ENCODE measurements at regions not wholly inside any gene's neighbourhood (a gene's known extent, or its start where the extent isn't known, plus 50 kb on each side); places are given as distances from the start of the nearest gene placed in this dataset.

- no peak for ATAC-seq
- TF ChIP-seq ARNTL (CRISPR knock-in tag; IDR thresholded peaks at IDR 0.05; ENCODE audit: borderline replicate concordance, low read depth) (no peak), ZFP3 (CRISPR knock-in tag; IDR thresholded peaks at IDR 0.05) (no peak), TCF4 (CRISPR knock-in tag; IDR thresholded peaks at IDR 0.05; ENCODE audit: borderline replicate concordance) (no peak), ESRRG (CRISPR knock-in tag; IDR thresholded peaks at IDR 0.05) (no peak), CSDC2 (CRISPR knock-in tag; IDR thresholded peaks at IDR 0.05) (no peak), BACH2 (CRISPR knock-in tag; IDR thresholded peaks at IDR 0.05; ENCODE audit: borderline replicate concordance) (no peak), ZNF70 (CRISPR knock-in tag; IDR thresholded peaks at IDR 0.05) (no peak), ZC3H10 (CRISPR knock-in tag; IDR thresholded peaks at IDR 0.05) (no peak), ZNF565 (CRISPR knock-in tag; conservative IDR thresholded peaks at IDR 0.05; ENCODE audit: low read depth) (no peak), CREB5 (CRISPR knock-in tag; IDR thresholded peaks at IDR 0.05; ENCODE audit: low read depth) (no peak), OSR1 (CRISPR knock-in tag; IDR thresholded peaks at IDR 0.05) (no peak), PATZ1 (CRISPR knock-in tag; IDR thresholded peaks at IDR 0.05; ENCODE audit: borderline replicate concordance) (no peak), PPARA (CRISPR knock-in tag; IDR thresholded peaks at IDR 0.05; ENCODE audit: borderline replicate concordance) (no peak)
- TF ChIP-seq, protein P1, sequence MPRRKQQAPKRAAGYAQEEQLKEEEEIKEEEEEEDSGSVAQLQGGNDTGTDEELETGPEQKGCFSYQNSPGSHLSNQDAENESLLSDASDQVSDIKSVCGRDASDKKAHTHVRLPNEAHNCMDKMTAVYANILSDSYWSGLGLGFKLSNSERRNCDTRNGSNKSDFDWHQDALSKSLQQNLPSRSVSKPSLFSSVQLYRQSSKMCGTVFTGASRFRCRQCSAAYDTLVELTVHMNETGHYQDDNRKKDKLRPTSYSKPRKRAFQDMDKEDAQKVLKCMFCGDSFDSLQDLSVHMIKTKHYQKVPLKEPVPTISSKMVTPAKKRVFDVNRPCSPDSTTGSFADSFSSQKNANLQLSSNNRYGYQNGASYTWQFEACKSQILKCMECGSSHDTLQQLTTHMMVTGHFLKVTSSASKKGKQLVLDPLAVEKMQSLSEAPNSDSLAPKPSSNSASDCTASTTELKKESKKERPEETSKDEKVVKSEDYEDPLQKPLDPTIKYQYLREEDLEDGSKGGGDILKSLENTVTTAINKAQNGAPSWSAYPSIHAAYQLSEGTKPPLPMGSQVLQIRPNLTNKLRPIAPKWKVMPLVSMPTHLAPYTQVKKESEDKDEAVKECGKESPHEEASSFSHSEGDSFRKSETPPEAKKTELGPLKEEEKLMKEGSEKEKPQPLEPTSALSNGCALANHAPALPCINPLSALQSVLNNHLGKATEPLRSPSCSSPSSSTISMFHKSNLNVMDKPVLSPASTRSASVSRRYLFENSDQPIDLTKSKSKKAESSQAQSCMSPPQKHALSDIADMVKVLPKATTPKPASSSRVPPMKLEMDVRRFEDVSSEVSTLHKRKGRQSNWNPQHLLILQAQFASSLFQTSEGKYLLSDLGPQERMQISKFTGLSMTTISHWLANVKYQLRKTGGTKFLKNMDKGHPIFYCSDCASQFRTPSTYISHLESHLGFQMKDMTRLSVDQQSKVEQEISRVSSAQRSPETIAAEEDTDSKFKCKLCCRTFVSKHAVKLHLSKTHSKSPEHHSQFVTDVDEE (CRISPR knock-in tag; IDR thresholded peaks at IDR 0.05), result no peak
These were observed 317.0 kb upstream of the SULF2 start for GRCh38 chr20:48102076-48102787.

DNA sequence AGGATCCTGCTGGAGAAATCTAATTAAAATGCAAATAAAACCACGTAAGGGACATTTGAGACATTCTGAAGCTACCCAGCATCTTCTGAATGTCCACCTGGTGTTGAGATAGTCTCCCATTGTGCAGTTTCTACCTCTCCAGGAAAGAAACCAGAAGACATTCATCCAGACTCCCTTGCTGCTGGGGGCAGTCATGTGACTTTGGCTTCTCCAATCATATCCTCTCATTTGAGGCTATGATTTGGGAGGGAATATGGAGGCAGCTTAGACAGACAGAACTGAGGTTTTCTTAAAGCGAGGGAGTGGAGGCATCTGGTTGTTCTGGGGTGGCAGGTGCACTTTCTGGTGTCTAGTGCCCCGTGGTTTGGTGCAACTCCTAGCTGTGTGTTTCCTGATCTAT, 315.2 kb upstream of the SULF2 start:
- no peak for ATAC-seq
- no peak for TF ChIP-seq ZFP30 (CRISPR knock-in tag; IDR thresholded peaks at IDR 0.05)
- TF ChIP-seq PATZ1 (CRISPR knock-in tag; IDR thresholded peaks at IDR 0.05; ENCODE audit: borderline replicate concordance), result no peak
- no peak for TF ChIP-seq GLIS3 (CRISPR knock-in tag; IDR thresholded peaks at IDR 0.05)
- no peak for TF ChIP-seq ZNF8 (CRISPR knock-in tag; IDR thresholded peaks at IDR 0.05)

DNA sequence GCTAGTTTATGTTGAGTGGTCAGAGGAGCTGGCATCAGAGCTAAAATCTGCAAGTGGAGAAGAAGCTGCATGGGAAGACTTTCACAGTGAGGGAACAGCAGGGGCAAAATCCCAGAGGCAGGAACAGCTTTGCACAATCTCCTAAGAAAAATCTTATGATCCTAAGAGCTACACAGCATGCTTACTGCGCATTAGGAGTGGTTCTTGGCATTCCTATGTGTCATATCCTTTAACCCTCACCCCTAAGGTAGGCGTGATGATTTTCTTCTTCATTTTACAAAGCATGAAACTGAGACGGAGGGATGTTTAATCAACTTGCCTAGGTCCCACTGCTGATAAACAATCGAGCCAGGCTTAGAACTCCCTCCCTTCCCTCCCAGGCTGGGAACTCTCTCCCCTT, 313.6 kb upstream of the SULF2 start:
- TF ChIP-seq ZC3H10 (CRISPR knock-in tag; IDR thresholded peaks at IDR 0.05) (no peak), ZNF8 (CRISPR knock-in tag; IDR thresholded peaks at IDR 0.05) (no peak), ZFP30 (CRISPR knock-in tag; IDR thresholded peaks at IDR 0.05) (no peak), GLIS3 (CRISPR knock-in tag; IDR thresholded peaks at IDR 0.05) (no peak), ESRRG (CRISPR knock-in tag; IDR thresholded peaks at IDR 0.05) (no peak), SNAI2 (CRISPR knock-in tag; IDR thresholded peaks at IDR 0.05) (no peak), CREB5 (CRISPR knock-in tag; IDR thresholded peaks at IDR 0.05; ENCODE audit: low read depth) (no peak), BACH2 (CRISPR knock-in tag; IDR thresholded peaks at IDR 0.05; ENCODE audit: borderline replicate concordance) (no peak), CSDC2 (CRISPR knock-in tag; IDR thresholded peaks at IDR 0.05) (no peak), CSRNP3 (CRISPR knock-in tag; IDR thresholded peaks at IDR 0.05) (no peak)

More for the DNA sequence above, 313.6 kb upstream of the SULF2 start:
- ATAC-seq, result no peak

Data from SK-N-SH treated with all-trans-retinoic acid at 6 μM for 48 hours (cell line).